ENCODE measurements at regions not wholly inside any gene's neighbourhood (a gene's known extent, or its start where the extent isn't known, plus 50 kb on each side); places are given as distances from the start of the nearest gene placed in this dataset.

DNA sequence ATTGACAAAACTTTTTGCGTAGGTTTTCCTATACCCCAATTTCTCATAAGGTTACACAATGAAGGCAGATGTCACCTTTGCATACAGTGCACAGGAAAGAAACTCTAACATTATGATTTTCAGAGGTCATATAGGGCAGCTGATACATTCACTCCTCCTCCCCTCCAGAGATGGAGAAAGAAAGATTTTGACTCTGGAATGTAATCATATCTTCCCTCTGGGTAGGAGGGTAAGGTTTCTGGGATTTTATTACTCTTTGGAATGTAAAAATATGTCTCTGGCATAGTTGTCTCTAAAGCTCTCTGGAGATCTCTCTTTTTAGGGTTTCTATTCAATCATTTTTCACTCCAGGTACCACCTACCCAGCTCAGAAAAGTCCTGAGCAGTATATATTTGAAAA, 398.3 kb downstream of the GPD2 start:
- no peak overlapping the region for H3K4me3 ChIP-seq (ENCODE audit: low read depth, low read length)

- H3K4me3 ChIP-seq (ENCODE audit: low read depth, low read length), result no peak overlapping the region
Measured at GRCh38 chr2:156837635-156838370, 401.6 kb downstream of the GPD2 start.

- H3K4me3 ChIP-seq (ENCODE audit: low read depth, low read length), result no peak overlapping the region
Measured at GRCh38 chr2:156841321-156841720, 405.1 kb downstream of the GPD2 start.

- no peak overlapping the region for H3K4me3 ChIP-seq (ENCODE audit: low read depth, low read length)
Measured at GRCh38 chr2:156845806-156846558, 409.8 kb downstream of the GPD2 start.

DNA sequence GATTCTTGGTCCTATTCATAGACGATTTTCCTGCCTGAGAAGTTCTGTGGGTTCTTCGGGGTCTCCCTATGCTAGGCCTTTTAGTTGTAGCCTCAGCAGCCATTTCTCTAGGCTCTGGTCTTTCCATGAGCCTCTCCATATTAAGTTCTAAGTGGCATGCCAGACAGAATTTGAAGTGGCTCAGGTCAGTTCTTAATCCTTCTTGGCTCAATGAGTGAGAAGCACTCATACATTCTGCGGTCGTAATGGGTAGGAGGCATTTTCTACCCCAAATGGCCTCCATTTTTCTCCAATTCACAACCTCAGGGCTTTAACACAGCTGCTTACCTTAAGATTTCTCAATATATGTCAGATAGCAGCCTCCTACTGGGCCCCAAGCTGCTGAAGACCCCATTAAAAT, 405.3 kb upstream of the GALNT5 start:
- no peak overlapping the region for H3K4me3 ChIP-seq (ENCODE audit: low read depth, low read length)

DNA sequence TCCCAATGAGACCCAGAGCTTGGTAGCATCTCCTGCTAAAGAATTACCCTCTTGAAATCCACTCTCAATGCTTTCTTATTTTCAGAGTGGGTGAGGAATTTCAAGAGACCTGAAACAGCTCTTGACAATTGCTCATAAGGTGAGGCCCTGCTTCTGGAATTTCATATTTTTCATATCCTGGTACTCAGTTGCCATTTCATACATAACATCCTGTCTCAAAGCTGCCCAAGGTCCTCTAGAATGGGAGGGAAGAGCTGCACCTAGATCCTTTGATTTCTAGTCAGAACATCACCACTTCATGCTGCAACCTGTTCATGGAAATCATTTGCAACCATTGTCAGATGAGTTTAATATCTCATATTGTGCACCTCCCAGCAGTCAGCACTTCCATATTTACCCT, 404.8 kb upstream of the GALNT5 start:
- H3K4me3 ChIP-seq (ENCODE audit: low read depth, low read length), result no peak overlapping the region

- no peak overlapping the region for H3K4me3 ChIP-seq (ENCODE audit: low read depth, low read length)
Measured at GRCh38 chr2:156864325-156864724, 393.2 kb upstream of the GALNT5 start.

DNA sequence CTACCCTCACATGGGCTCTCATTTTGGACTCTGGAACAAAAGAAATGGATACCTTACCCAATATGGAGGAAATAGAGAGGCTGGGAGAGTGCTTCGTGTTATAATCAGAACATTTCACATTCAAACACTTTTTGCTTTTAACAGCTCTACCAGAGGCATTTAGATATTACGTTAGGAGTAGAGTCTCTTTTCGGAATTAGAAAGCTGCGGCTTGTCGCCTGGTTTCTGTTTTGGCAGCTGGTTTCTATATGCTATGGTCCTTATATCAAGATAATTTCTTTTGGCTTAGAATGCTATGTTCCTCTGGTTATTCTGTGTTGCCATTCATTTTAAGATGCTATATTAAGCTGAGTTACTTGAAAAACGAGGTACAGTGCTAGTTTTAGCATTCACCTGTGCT, 392.8 kb upstream of the GALNT5 start:
- no peak overlapping the region for H3K4me3 ChIP-seq (ENCODE audit: low read depth, low read length)

DNA sequence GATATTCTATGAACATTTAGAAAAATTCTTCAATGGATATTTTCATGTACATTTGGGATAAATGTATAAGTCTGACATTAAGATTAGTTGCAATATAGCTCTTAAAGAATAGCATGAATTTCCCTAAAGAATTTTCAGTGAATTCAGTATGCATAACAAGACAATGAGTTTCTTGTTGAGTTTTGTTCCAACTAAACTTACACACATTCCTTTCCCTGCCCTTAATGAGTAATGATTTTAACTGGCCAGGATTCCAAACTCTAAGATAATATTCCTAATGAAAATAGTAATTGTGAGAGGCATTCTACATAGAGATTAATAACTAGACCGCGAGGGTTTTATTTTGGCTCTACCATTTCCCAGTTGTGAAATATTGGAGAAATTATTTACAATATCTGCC, 390.3 kb upstream of the GALNT5 start:
- no peak overlapping the region for H3K4me3 ChIP-seq (ENCODE audit: low read depth, low read length)

DNA sequence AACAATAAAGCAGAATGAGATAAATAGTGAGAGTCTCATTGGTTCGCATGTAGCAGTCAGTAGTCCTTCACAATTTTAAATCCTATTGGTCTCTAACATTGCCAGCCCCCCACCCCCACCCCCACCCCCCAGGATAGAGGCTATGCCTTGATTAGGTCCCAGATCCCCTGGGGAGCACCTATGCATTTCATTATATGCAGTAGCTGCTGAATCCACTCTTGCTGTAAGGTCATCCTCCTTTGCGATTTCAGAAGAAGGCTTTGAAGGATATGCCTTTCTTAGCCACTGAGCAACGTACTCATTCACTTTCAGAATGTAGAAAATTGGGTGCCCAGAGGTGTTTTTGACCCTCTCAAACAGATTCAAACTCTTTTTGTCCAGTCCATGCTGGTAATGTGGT, 382.8 kb upstream of the GALNT5 start:
- H3K4me3 ChIP-seq (ENCODE audit: low read depth, low read length), result no peak overlapping the region

DNA sequence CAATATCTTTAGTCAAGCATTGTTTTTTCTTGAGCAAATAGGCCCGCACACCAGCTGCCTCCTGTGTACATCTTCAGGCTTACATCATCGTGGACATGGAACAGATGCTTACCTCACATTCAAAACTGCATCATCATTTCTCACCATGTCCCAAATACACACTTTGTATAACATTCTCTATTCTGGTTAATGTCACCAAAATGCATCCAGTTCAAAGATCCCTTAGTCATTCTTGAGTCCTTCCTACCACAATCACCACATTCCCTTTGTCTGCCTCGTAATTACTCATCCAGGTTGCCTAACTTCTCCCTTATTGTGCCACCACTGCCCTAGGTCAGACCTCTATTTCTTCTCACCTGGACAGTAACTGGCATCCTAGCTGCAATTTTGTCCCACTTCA, 373.7 kb upstream of the GALNT5 start:
- no peak overlapping the region for H3K4me3 ChIP-seq (ENCODE audit: low read depth, low read length)

DNA sequence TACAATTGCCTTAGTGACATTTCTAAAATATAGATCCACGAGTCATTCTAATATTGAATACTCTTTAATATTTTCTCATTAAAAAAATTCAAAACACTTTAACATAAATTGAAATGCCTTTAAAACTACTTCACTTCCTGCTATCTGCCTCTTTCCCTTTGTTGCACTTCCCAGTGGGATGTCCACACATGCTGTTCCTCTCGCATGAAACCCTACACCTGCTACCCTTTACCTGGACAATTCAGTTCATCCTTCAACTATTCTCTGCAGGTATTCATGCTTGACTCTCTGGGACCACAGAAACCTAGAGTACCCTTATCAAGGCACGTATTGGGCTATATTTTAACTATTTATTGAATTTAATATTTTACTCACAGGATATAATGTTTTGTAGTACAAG, 373.3 kb upstream of the GALNT5 start:
- H3K4me3 ChIP-seq (ENCODE audit: low read depth, low read length), result no peak overlapping the region

DNA sequence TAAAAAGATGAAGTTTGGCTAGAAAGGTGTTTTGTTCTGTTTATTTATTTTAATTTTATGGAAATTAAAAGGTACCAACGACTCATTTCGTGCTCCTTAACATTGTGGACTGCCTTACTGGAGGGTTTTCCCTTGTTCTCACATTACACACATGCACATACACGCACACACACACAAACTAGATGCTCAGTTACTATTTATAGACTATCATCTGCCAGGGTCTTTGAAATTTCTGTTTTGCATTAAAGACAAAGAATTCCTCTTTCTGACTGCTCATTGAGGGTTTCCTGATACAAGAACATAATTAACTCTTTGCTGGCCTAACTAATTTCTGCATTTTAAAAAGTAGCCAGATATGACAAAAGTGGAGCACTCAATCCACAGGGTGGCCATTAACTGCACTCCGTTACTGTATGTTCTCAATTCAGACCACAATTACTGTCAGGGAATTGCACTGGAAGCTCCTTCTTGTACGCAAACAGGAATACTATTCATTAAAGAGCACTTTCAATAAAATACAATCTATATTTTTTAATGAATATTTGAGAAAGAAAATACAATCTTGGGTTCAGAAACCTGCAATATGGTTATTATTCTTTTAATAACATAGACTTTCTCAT, 366.9 kb upstream of the GALNT5 start:
- no peak overlapping the region for H3K4me3 ChIP-seq (ENCODE audit: low read depth, low read length)

DNA sequence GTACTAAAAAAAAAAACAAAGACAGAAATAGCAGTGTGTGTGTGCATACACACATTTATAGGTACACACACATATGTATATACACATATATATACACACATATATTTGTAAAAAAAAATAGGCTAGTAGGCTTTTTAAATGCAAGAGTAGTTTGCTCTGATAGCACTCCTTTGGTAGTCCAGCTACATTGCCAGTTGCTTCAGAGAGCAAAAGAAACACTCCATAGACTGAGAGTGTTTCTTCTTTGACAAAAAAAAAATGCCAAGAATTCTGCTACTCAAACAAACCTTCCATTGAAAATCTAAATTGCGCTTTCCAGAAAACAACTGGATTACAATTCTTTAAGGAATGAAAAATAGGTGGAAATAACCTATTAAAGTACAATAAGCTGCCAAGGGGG, 365.9 kb upstream of the GALNT5 start:
- no peak overlapping the region for H3K4me3 ChIP-seq (ENCODE audit: low read depth, low read length)

DNA sequence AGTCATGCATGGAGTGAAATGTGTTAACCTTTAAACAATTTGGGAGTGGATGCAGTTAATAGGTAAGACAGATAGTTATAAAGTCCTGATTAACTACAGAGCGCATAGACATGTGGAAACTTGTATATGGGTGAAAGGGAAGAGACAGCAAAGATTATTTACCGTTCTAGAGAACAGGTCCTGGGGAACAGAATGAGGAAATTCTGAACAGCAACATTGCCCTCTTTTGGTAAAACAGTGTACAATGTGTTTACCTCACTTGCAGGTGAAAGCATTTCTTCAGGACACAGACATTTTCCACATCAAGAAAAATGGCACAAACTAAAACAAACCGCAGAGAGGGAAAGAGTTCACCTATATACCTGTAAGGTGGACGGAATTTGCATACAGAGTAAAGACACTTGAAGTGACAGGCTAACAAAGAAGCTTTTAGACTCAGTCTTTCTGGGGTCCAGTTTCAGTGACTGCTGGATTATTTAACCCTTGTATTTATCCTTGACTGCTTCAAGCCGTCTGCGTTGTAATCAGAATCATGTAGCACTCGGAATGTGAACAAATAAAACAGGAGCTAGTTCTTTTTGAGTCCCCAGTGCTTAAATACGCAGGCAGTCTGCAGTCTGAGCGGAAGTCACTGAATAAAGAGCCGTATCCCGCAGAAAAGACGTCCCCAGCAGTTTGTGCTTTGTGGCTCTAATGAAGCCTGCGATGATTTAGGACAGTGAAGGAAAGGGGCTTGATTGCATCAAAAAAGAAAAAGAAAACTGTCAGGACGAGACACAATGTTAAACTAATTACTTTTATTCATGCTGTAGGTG, 364.8 kb upstream of the GALNT5 start:
- peak overlapping the region; percentile 10 for H3K4me3 ChIP-seq (ENCODE audit: low read depth, low read length)

GRCh38 chr2:156896294-156896693, 361.2 kb upstream of the GALNT5 start:
- H3K4me3 ChIP-seq (ENCODE audit: low read depth, low read length), result no peak overlapping the region

DNA sequence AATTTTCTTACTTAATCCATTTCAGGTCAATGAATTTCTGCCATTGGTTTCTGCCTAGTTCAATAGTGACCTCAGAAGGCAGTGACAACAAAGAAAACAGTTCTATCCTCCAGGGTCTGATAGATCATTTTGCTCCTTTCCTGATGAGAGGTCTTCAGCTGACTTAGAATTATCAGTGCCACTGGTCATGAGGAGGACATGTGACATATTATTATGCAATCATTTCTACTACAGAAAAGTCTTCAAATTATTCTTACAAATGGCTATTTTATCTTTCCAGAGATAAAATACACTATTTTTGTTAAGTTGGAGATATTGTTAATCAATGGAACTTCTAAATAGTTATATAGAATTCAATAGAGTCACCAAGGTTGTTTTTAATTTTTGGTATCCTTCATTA, 360.0 kb upstream of the GALNT5 start:
- no peak overlapping the region for H3K4me3 ChIP-seq (ENCODE audit: low read depth, low read length)

DNA sequence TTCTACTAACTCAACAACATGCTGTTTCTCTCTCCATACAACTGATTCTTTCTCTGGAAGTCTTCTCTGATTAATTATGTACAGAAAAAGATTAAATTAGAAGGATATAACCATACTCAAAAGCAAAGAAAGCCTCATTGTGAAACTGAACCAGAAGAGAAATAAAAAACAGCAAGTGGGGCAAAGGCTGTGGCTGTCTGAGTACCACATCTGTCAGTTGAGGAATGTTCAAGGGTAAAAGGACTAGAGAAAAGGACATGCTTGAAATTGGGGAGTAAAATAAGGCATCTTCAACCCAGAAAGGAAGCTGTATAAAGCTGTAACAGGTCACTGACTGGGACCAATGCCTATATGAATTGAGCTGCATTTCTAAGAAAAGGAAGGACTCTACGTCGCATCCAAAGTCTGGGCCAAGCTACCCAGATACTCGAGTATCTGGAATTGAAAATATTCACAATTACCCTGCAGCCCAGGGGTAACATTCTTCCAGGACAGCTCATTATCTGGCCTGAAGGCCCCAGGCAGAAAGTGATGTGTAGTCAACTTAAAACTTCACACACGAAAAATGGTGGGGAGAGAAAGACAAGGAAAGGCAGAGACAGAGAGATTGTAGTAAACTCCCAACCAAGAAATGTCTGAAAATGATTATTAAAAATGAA, 356.0 kb upstream of the GALNT5 start:
- H3K4me3 ChIP-seq (ENCODE audit: low read depth, low read length), result no peak overlapping the region

DNA sequence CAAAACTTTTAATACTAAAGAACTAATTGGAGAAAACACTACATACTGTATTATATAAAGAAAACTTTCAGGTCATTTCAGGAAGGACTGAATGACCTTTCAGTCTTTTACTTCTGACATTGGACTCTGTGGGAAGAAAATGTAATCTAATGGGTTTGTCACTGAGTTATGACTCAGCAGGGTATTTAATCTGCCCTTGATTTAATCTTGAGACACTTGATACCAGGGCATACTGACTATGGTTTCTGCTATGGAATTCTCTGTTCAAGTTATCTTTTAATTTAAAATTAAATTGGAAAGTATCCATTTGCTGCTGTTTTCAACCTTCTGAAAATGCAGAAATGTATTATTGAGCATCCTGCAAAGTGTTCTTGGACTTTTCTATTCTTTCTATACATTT, 354.2 kb upstream of the GALNT5 start:
- H3K4me3 ChIP-seq (ENCODE audit: low read depth, low read length), result no peak overlapping the region

DNA sequence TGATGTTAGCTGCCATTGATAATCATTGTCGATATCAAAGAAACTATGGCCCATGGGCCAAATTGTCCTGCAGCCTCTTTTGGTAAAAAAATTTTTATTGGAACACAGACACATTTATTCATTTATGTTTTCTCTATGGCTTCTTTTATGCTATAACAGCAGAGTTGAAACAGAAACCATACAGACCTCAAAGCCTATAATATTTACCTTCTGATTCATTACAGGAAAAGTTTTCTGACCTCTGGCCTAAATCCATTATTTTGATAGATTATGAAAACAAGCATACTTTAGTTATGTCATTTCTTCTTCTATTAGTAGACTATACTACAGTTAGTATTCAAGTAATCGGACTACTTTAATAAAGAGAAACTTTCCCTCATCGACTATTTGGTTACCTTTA, 349.7 kb upstream of the GALNT5 start:
- no peak overlapping the region for H3K4me3 ChIP-seq (ENCODE audit: low read depth, low read length)

- H3K4me3 ChIP-seq (ENCODE audit: low read depth, low read length), result no peak overlapping the region
Measured at GRCh38 chr2:156908825-156909224, 348.7 kb upstream of the GALNT5 start.

Measured in iPS-11a (cell line).